Adrenal gland (tissue), 9 donors: ENCODE measurements at regions not wholly inside any gene's neighbourhood (a gene's known extent, or its start where the extent isn't known, plus 50 kb on each side); places are given as distances from the start of the nearest gene placed in this dataset.

Experiments
- DNase-seq, 7 donors: peaks; one replicate each; pipeline ENCODE4 v3.0.0-alpha.2; 2019 to 2020
- H3K27ac ChIP-seq, 5 donors: fragments of 200-600 bp; sonication (generic) in 4 of 5; 1 replicate in 3 of 5; 2 replicates in 2 of 5; pipeline versions ENCODE4 v1.5.1 to v1.8.0; 2016 to 2020; ENCODE audit warnings: mild to moderate bottlenecking in 1 of 5
- H3K27me3 ChIP-seq: fragments of 200-600 bp; 2 replicates; pipeline ENCODE4 v1.8.0; 2021
- H3K36me3 ChIP-seq, 2 donors: fragments of 200-600 bp; replicated peaks in 1 of 2; 1 replicate in 1 of 2; 2 replicates in 1 of 2; pipeline versions ENCODE4 v1.5.1 to v1.8.0; 2018 to 2022
- H3K4me1 ChIP-seq, 2 donors: fragments of 200-600 bp; replicated peaks in 1 of 2; 1 replicate in 1 of 2; 2 replicates in 1 of 2; pipeline versions ENCODE4 v1.5.1 to v1.8.0; 2018 to 2021
- H3K4me3 ChIP-seq, 4 donors: fragments of 200-600 bp; sonication (generic) in 3 of 4; one replicate each; pipeline ENCODE4 v1.5.1; 2016 to 2018
- H3K9me3 ChIP-seq, 3 donors: fragments of 200-600 bp; sonication (generic) in 1 of 3; replicated peaks in 1 of 3; 1 replicate in 2 of 3; 2 replicates in 1 of 3; pipeline versions ENCODE4 v1.5.1 to v1.8.0; 2016 to 2021
- CTCF ChIP-seq, 6 experiments: fragments of 450-650 bp in 4 of 6; fragments of 200-600 bp in 2 of 6; sonication (generic) in 1 of 6; IDR thresholded peaks; 1 replicate in 5 of 6; 2 replicates in 1 of 6; pipeline versions ENCODE4 v1.5.1 to v1.8.0; 2016 to 2021; ENCODE audit warnings: antibody characterized with exemption in 6 of 6, mild to moderate bottlenecking in 2 of 6, moderate library complexity in 1 of 6
- POLR2A ChIP-seq, 2 donors: fragments of 450-650 bp; IDR thresholded peaks; one replicate each; pipeline ENCODE4 v1.6.1; 2017; ENCODE audit warnings: antibody characterized with exemption in 2 of 2, mild to moderate bottlenecking in 2 of 2, moderate library complexity in 1 of 2
- WGBS, 4 donors: extraction: QIAGEN DNeasy Blood & Tissue Kit in 2 of 4; methylation state at CpG; one replicate each; pipeline versions ENCODE4 v1.1.5 to v1.1.7; 2013 to 2017; 5-methylcytosine and 5-hydroxymethylcytosine counted together
- intact Hi-C, 2 donors: fragments of 100-400 bp; cut with DNase I; formaldehyde crosslinking; loops; one replicate each; pipeline versions ENCODE4 v1.14.1 to v1.15.0; 2022 to 2023
- donor health status: healthy with polysubstance abuse.
- donor health status: Bipolar disorder and iron deficiency.
- donor health status: DM: yes; HTN: yes; CAD: no.
- donor health status: DM: no; HTN: no; CAD: no.
- donor health status: DM: no; HTN: no; CAD: no.

GRCh38 chr5:109573256-109573655, 116.5 kb upstream of the MAN2A1 start:
- DNase-seq, result no peak
- no peaks in the 10 kb centered on the region for H3K36me3 ChIP-seq
- H3K9me3 ChIP-seq, result no peaks in the 10 kb centered on the region
- H3K27me3 ChIP-seq, result no peaks in the 10 kb centered on the region
- H3K4me3 ChIP-seq, result no peak overlapping the region
- TF ChIP-seq CTCF (IDR thresholded peaks at IDR 0.05) (no peak), POLR2A (IDR thresholded peaks at IDR 0.05) (no peak)
- intact Hi-C loops, result no loop called here
- no peak overlapping the region for H3K27ac ChIP-seq
- no peaks in the 10 kb centered on the region for H3K4me1 ChIP-seq
- 88 to 91% (median 90%) methylated on average over 4 of the region's 4 CpGs for WGBS, 4 donors

GRCh38 chr5:109571785-109572184, 117.9 kb upstream of the MAN2A1 start:
- Histone ChIP-seq H3K36me3 (no peaks in the 10 kb centered on the region), H3K4me1 (no peaks in the 10 kb centered on the region), H3K4me3 (no peak overlapping the region), H3K27me3 (no peaks in the 10 kb centered on the region), H3K27ac (no peak overlapping the region), H3K9me3 (no peaks in the 10 kb centered on the region)
- WGBS, 4 donors, result 75 to 85% (median 83%) methylated on average over 1 of the region's 1 CpG
- no peak for TF ChIP-seq POLR2A (IDR thresholded peaks at IDR 0.05)
- no peak for TF ChIP-seq CTCF (IDR thresholded peaks at IDR 0.05)
- no peak for DNase-seq
- intact Hi-C loops, result no loop called here

GRCh38 chr5:109570362-109570874, 119.3 kb upstream of the MAN2A1 start:
- 90 to 97% (median 93%) methylated on average over 11 to 20 of the region's 20 CpGs for WGBS, 4 donors
- no peak overlapping the region for H3K27ac ChIP-seq
- intact Hi-C loops, result no loop called here
- DNase-seq, result no peak
- H3K36me3 ChIP-seq, result no peaks in the 10 kb centered on the region
- H3K9me3 ChIP-seq, result no peaks in the 10 kb centered on the region
- no peaks in the 10 kb centered on the region for H3K4me1 ChIP-seq
- H3K27me3 ChIP-seq, result no peaks in the 10 kb centered on the region
- TF ChIP-seq POLR2A (IDR thresholded peaks at IDR 0.05), result no peak
- no peak for TF ChIP-seq CTCF (IDR thresholded peaks at IDR 0.05)
- no peak overlapping the region for H3K4me3 ChIP-seq

- no peaks in the 10 kb centered on the region for H3K27me3 ChIP-seq
- no peak for DNase-seq
- H3K9me3 ChIP-seq, result no peaks in the 10 kb centered on the region
- WGBS, 4 donors, result 60 to 73% (median 71%) methylated on average over 7 of the region's 7 CpGs
- H3K36me3 ChIP-seq, result no peaks in the 10 kb centered on the region
- intact Hi-C loops, result no loop called here
- no peaks in the 10 kb centered on the region for H3K4me1 ChIP-seq
- TF ChIP-seq CTCF (IDR thresholded peaks at IDR 0.05), result no peak
- no peak for TF ChIP-seq POLR2A (IDR thresholded peaks at IDR 0.05)
- H3K4me3 ChIP-seq, result no peak overlapping the region
- H3K27ac ChIP-seq, result no peak overlapping the region
Measured at GRCh38 chr5:109567374-109568044, 122.2 kb upstream of the MAN2A1 start.
